Keratinocyte (primary cell): ENCODE measurements at regions not wholly inside any gene's neighbourhood (a gene's known extent, or its start where the extent isn't known, plus 50 kb on each side); places are given as distances from the start of the nearest gene placed in this dataset.

ENCODE experiments used
- CTCF ChIP-seq, 3 experiments: IDR thresholded peaks in 1 of 3; conservative IDR thresholded peaks in 1 of 3; optimal IDR thresholded peaks in 1 of 3; 2 replicates in 2 of 3; 3 replicates in 1 of 3; pipeline versions ENCODE3 to v1.5.1; 2011; ENCODE audit warnings: low read length in 3 of 3, mild to moderate bottlenecking in 3 of 3, moderate library complexity in 2 of 3, control low read depth in 1 of 3, inconsistent platforms in 1 of 3; ENCODE audit not compliant: insufficient read depth in 2 of 3; ENCODE audit errors: extremely low read depth in 1 of 3
- EZH2 ChIP-seq: IDR thresholded peaks from one replicate; pipeline ENCODE4 v1.6.1; 2012; ENCODE audit warnings: inconsistent platforms, mild to moderate bottlenecking, low read length, moderate library complexity

- TF ChIP-seq EZH2, result no peak
- TF ChIP-seq CTCF (optimal IDR thresholded peaks at IDR 0.05 in 1 of 3, IDR thresholded peaks at IDR 0.05 in 1 of 3, conservative IDR thresholded peaks at IDR 0.05 in 1 of 3; ENCODE audit: extremely low read depth in 1 of 3, insufficient read depth in 2 of 3, low read length in 3 of 3), result no peak
Measured at GRCh38 chr20:10771435-10772140, 97.8 kb upstream of the JAG1 start.
